SHP77 (cell line): ENCODE measurements at regions not wholly inside any gene's neighbourhood (a gene's known extent, or its start where the extent isn't known, plus 50 kb on each side); places are given as distances from the start of the nearest gene placed in this dataset.

Experiments
- DNase-seq, 2 experiments: peaks; one replicate each; lab custom pipeline; 2025; lab: John Stamatoyannopoulos, UW

- DNase-seq, result no peak
Observed at GRCh38 chr2:234640657-234641056, 143.8 kb upstream of the ARL4C start.

GRCh38 chr2:234638966-234639365 is 142.1 kb upstream of the ARL4C start:
- no peak for DNase-seq

GRCh38 chr2:234635284-234635683 is 138.4 kb upstream of the ARL4C start:
- DNase-seq, result no peak

- no peak for DNase-seq
Observed at GRCh38 chr2:234633581-234634230, 136.8 kb upstream of the ARL4C start.

- DNase-seq, result peak in 1 of 2 experiments; percentile 16
Observed at GRCh38 chr2:234632527-234633391, 135.9 kb upstream of the ARL4C start.

GRCh38 chr2:234631646-234632514 is 135.0 kb upstream of the ARL4C start:
- DNase-seq, result peak in 1 of 2 experiments; percentile 1

GRCh38 chr2:234630801-234631261 is 133.9 kb upstream of the ARL4C start:
- peak; percentile 17 to 29 for DNase-seq

GRCh38 chr2:234629596-234629995 is 132.7 kb upstream of the ARL4C start:
- no peak for DNase-seq

- DNase-seq, result no peak
Observed at GRCh38 chr2:234628953-234629352, 132.1 kb upstream of the ARL4C start.

- DNase-seq, result no peak
Observed at GRCh38 chr2:234627308-234627707, 130.4 kb upstream of the ARL4C start.

GRCh38 chr2:234626566-234627130 is 129.8 kb upstream of the ARL4C start:
- no peak for DNase-seq

GRCh38 chr2:234625626-234626250 is 128.9 kb upstream of the ARL4C start:
- DNase-seq, result no peak

- DNase-seq, result no peak
Observed at GRCh38 chr2:234623521-234623991, 126.7 kb upstream of the ARL4C start.

- DNase-seq, result no peak
Observed at GRCh38 chr2:234621120-234621519, 124.2 kb upstream of the ARL4C start.

- DNase-seq, result no peak
Observed at GRCh38 chr2:234620018-234620417, 123.1 kb upstream of the ARL4C start.

- DNase-seq, result no peak
Observed at GRCh38 chr2:234615643-234616356, 118.9 kb upstream of the ARL4C start.

- peak; percentile 2 to 12 for DNase-seq
Observed at GRCh38 chr2:234611209-234611608, 114.3 kb upstream of the ARL4C start.

GRCh38 chr2:234608946-234609345 is 112.1 kb upstream of the ARL4C start:
- DNase-seq, result no peak

- no peak for DNase-seq
Observed at GRCh38 chr2:234607691-234608090, 110.8 kb upstream of the ARL4C start.

GRCh38 chr2:234606896-234607295 is 110.0 kb upstream of the ARL4C start:
- DNase-seq, result no peak

GRCh38 chr2:234603619-234604018 is 106.7 kb upstream of the ARL4C start:
- DNase-seq, result no peak
